22Rv1 (cell line): ENCODE measurements at regions not wholly inside any gene's neighbourhood (a gene's known extent, or its start where the extent isn't known, plus 50 kb on each side); places are given as distances from the start of the nearest gene placed in this dataset.

Experiments used
- H3K27ac ChIP-seq: fragments of 450-650 bp; 2 replicates; pipeline ENCODE4 v1.5.1; 2017
- ZFX ChIP-seq: fragments of 450-650 bp; IDR thresholded peaks from 2 replicates; pipeline ENCODE4 v1.6.1; 2017; ENCODE audit warnings: antibody characterized with exemption, borderline replicate concordance
- TF ChIP-seq, protein P1 (sequence below): fragments of 450-650 bp; IDR thresholded peaks from 2 replicates; pipeline ENCODE4 v1.5.1; 2017; ENCODE audit warnings: mild to moderate bottlenecking

DNA sequence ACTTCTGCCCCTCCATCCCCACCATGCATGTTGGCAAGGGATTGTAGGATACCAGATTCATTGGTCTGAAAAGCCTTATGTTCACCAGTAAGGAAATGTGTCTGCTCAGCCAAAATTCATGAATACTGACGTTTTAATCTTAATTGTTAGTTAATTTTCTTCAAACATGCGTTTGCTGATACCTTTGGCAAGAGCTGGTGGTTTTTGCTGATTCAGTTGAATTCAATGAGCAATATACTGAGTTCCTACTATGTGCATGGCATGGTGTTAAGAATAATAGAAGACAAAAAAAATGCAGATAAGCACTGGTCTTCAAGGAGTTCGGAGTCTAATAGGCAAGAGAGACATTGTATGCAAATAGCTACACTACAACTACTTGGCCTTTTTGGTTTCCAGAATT lies 811.6 kb downstream of the BCL11A start:
- no peak overlapping the region for H3K27ac ChIP-seq
- TF ChIP-seq ZFX, result no peak
- TF ChIP-seq, protein P1, sequence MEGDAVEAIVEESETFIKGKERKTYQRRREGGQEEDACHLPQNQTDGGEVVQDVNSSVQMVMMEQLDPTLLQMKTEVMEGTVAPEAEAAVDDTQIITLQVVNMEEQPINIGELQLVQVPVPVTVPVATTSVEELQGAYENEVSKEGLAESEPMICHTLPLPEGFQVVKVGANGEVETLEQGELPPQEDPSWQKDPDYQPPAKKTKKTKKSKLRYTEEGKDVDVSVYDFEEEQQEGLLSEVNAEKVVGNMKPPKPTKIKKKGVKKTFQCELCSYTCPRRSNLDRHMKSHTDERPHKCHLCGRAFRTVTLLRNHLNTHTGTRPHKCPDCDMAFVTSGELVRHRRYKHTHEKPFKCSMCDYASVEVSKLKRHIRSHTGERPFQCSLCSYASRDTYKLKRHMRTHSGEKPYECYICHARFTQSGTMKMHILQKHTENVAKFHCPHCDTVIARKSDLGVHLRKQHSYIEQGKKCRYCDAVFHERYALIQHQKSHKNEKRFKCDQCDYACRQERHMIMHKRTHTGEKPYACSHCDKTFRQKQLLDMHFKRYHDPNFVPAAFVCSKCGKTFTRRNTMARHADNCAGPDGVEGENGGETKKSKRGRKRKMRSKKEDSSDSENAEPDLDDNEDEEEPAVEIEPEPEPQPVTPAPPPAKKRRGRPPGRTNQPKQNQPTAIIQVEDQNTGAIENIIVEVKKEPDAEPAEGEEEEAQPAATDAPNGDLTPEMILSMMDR, result no peak

DNA sequence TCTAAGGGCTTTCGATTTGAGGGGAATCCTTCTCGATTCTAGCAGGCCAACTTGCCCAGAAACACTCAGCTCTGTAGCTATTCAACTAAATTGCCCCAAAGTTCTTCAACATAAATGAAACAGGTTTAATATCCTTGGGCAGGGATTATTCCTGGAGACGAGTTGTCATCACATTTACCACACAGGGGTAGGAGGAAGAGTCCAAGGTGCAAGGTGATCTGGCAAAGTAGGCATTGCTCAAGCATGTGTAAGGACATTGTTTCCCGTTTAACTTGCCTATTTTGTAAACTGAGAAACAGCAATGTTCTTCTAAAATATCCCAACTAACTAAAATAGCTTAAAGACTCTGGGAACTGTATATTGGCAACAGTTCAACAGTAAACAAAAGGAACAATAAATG lies 814.3 kb downstream of the BCL11A start:
- H3K27ac ChIP-seq, result no peak overlapping the region
- no peak for TF ChIP-seq ZFX
- TF ChIP-seq, protein P1, result no peak

- no peak overlapping the region for H3K27ac ChIP-seq
- TF ChIP-seq, protein P1, result no peak
- no peak for TF ChIP-seq ZFX
These were observed 816.2 kb downstream of the BCL11A start for GRCh38 chr2:59737299-59737698.

DNA sequence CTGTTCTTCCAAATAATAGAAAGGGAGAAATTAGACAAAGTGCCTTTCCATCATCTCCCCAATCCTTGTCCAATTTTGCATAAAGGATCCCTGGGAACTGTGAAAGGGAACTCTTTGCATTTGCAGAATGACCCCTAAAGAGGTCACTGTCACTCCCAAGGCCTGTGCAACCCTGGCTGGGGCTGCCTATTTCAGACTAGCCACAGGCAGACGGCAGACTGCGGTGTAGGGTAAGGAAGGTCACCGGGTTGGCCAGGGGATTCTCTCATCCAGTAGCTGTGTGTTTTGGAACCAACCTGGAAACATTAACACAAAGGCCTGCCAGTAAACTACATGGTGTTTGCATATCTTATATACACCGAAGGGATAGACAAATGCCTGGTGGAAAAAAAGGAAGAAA lies 818.7 kb downstream of the BCL11A start:
- no peak overlapping the region for H3K27ac ChIP-seq
- TF ChIP-seq, protein P1, result no peak
- no peak for TF ChIP-seq ZFX

- no peak for TF ChIP-seq ZFX
- TF ChIP-seq, protein P1, result no peak
- H3K27ac ChIP-seq, result no peak overlapping the region
These were observed 819.5 kb downstream of the BCL11A start for GRCh38 chr2:59733970-59734369.

DNA sequence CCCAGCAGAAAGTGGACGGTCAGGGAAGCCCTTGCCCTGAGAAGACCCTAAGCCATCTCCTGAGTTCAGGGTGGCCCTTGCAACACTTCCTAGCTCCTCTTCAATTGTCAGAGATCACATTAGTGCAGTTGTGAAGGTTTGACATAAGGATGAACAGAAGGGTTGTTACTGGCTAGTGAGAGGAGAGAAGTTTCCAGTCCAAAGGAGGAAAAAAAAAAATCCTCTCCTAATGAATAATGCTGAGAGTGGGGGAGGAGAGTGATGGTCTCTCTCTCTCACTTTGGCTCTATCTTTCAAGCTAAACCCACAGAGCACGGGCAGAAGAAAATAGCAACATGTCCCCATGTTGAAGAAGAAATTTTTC lies 819.9 kb downstream of the BCL11A start:
- TF ChIP-seq, protein P1, result no peak
- no peak for TF ChIP-seq ZFX
- H3K27ac ChIP-seq, result no peak overlapping the region

- TF ChIP-seq, protein P1, result no peak
- no peak for TF ChIP-seq ZFX
- no peak overlapping the region for H3K27ac ChIP-seq
These were observed 820.4 kb downstream of the BCL11A start for GRCh38 chr2:59732871-59733566.
